Fibroblast of mammary gland (primary cell): ENCODE measurements at regions not wholly inside any gene's neighbourhood (a gene's known extent, or its start where the extent isn't known, plus 50 kb on each side); places are given as distances from the start of the nearest gene placed in this dataset.

ENCODE experiments used
- DNase-seq: peaks from one replicate; pipeline ENCODE4 v3.0.0-alpha.2; 2010; ENCODE audit warnings: low read depth
- H3K4me3 ChIP-seq: 2 replicates; pipeline ENCODE4 v1.5.1; 2011; ENCODE audit warnings: low read depth, mild to moderate bottlenecking, low read length, moderate library complexity; ENCODE audit not compliant: control insufficient read depth
- CTCF ChIP-seq: conservative IDR thresholded peaks from 2 replicates; pipeline ENCODE4 v1.5.1; 2011; ENCODE audit warnings: low read depth, low read length, inconsistent platforms; ENCODE audit not compliant: control insufficient read depth, insufficient read depth

GRCh38 chr6:119818876-119819275, 469.3 kb upstream of the MAN1A1 start:
- H3K4me3 ChIP-seq: no peak overlapping the region
- TF ChIP-seq CTCF: no peak
- DNase-seq: no peak

GRCh38 chr6:119814609-119815400, 465.2 kb upstream of the MAN1A1 start:
- DNase-seq: no peak
- H3K4me3 ChIP-seq: no peak overlapping the region
- TF ChIP-seq CTCF: no peak

GRCh38 chr6:119802464-119802863, 452.9 kb upstream of the MAN1A1 start:
- H3K4me3 ChIP-seq: no peak overlapping the region
- TF ChIP-seq CTCF: no peak
- no peak for DNase-seq

- no peak for TF ChIP-seq CTCF
- no peak for DNase-seq
- H3K4me3 ChIP-seq: no peak overlapping the region
Observed at GRCh38 chr6:119801056-119801455, 451.5 kb upstream of the MAN1A1 start.

- no peak overlapping the region for H3K4me3 ChIP-seq
- no peak for TF ChIP-seq CTCF
- DNase-seq: peak; percentile 43
Observed at GRCh38 chr6:119800526-119800925, 451.0 kb upstream of the MAN1A1 start.

- no peak for TF ChIP-seq CTCF
- H3K4me3 ChIP-seq: no peak overlapping the region
- no peak for DNase-seq
Observed at GRCh38 chr6:119799596-119800509, 450.3 kb upstream of the MAN1A1 start.
